ENCODE measurements at regions not wholly inside any gene's neighbourhood (a gene's known extent, or its start where the extent isn't known, plus 50 kb on each side); places are given as distances from the start of the nearest gene placed in this dataset.

DNA sequence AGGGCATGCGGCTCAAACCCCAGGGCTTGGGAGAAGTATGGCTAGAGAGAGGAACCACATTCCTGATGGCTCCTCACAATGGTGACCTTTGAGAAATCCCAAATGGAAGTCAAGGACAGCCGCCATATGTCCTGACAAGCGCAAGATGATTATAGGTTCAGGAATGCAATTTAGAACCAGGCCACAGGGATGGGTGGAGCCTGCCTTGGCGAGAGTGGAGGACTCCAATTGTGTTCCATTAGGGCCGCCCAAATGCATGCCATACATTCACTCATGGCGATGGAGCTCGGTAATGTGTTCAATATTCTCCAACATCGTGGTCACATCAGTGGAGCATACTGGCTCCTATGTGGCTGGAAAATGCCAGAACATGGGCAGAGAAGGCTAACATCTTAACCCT, 662.9 kb upstream of the ID2 start:
- H3K79me2 ChIP-seq (ENCODE audit: insufficient read depth), result no peaks in the 10 kb centered on the region
- no peaks in the 10 kb centered on the region for H4K20me1 ChIP-seq (ENCODE audit: insufficient read depth)
- no peaks in the 10 kb centered on the region for H3K9me3 ChIP-seq (ENCODE audit: low read depth)
- H3K4me1 ChIP-seq (ENCODE audit: insufficient read depth), result peaks cover 5% of the 10 kb centered on the region; the same call in 1 of the 2 replicates
- H3K9ac ChIP-seq, result no peak overlapping the region
- no peak overlapping the region for H3K27ac ChIP-seq
- no peaks in the 10 kb centered on the region for H3K27me3 ChIP-seq (replicated peaks; ENCODE audit: insufficient read depth)
- H3K4me3 ChIP-seq, result no peak overlapping the region
- H3K36me3 ChIP-seq (ENCODE audit: low read depth), result no peaks in the 10 kb centered on the region
- H3F3A ChIP-seq (ENCODE audit: insufficient read depth), result no peaks in the 10 kb centered on the region
- no peaks in the 10 kb centered on the region for H3K9me2 ChIP-seq (ENCODE audit: insufficient read depth)
- no peak overlapping the region for H3K4me2 ChIP-seq (ENCODE audit: unreplicated experiment)
- no peak for TF ChIP-seq EZH2phosphoT487 (IDR thresholded peaks at IDR 0.05; ENCODE audit: insufficient read depth, low read depth)
- no peak for TF ChIP-seq EZH2 (IDR thresholded peaks at IDR 0.05; ENCODE audit: insufficient read depth, poor library complexity, severe bottlenecking)
- in situ Hi-C loops (cut with MboI), result loop anchor here (25.0 kb wide), 1 partner anchor 668 kb away; the partner anchor contains the start of gene ID2
- WGBS, 2 experiments (ENCODE audit: low coverage in 1 of 2, low lambda C conversion rate in 2 of 2, missing lambda C conversion rate in 2 of 2), result 60 to 66% methylated on average over 8 of the region's 8 CpGs
- no peak for DNase-seq
- H2AFZ ChIP-seq, result no peak overlapping the region

DNA sequence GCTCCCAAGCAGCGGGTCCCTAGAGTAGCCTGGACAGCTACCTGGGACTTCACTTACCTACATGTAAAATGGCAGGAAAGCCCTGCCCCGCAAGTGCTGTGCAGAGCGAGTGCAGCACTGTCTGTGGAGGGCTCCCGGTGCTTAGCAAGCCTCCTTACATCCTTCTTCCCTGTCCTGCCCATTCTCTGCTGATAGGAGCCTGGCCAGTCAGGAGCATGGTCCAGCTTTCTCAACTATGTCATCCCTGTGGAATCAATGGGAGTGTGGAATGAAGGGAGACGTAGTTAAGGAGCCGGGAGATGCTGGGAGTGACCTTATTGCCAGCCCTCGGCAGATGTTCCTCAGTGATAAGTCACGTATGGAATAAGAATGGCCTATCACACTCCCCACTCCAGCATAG, 661.9 kb upstream of the ID2 start:
- H3F3A ChIP-seq (ENCODE audit: insufficient read depth), result no peaks in the 10 kb centered on the region
- no peaks in the 10 kb centered on the region for H4K20me1 ChIP-seq (ENCODE audit: insufficient read depth)
- H3K79me2 ChIP-seq (ENCODE audit: insufficient read depth), result no peaks in the 10 kb centered on the region
- no peaks in the 10 kb centered on the region for H3K27me3 ChIP-seq (replicated peaks; ENCODE audit: insufficient read depth)
- H3K4me3 ChIP-seq, result no peak overlapping the region
- no peak overlapping the region for H3K27ac ChIP-seq
- no peak for TF ChIP-seq EZH2 (IDR thresholded peaks at IDR 0.05; ENCODE audit: insufficient read depth, poor library complexity, severe bottlenecking)
- TF ChIP-seq EZH2phosphoT487 (IDR thresholded peaks at IDR 0.05; ENCODE audit: insufficient read depth, low read depth), result no peak
- H3K9me2 ChIP-seq (ENCODE audit: insufficient read depth), result no peaks in the 10 kb centered on the region
- H3K9me3 ChIP-seq (ENCODE audit: low read depth), result no peaks in the 10 kb centered on the region
- H3K9ac ChIP-seq, result no peak overlapping the region
- no peak for DNase-seq
- H2AFZ ChIP-seq, result no peak overlapping the region
- H3K4me2 ChIP-seq (ENCODE audit: unreplicated experiment), result no peak overlapping the region
- no peaks in the 10 kb centered on the region for H3K36me3 ChIP-seq (ENCODE audit: low read depth)
- 90 to 92% methylated on average over 8 of the region's 8 CpGs for WGBS, 2 experiments (ENCODE audit: low coverage in 1 of 2, low lambda C conversion rate in 2 of 2, missing lambda C conversion rate in 2 of 2)
- H3K4me1 ChIP-seq (ENCODE audit: insufficient read depth), result peaks cover 5% of the 10 kb centered on the region; the same call in 1 of the 2 replicates
- in situ Hi-C loops (cut with MboI), result loop anchor here (25.0 kb wide), 1 partner anchor 667 kb away; the partner anchor contains the start of gene ID2

DNA sequence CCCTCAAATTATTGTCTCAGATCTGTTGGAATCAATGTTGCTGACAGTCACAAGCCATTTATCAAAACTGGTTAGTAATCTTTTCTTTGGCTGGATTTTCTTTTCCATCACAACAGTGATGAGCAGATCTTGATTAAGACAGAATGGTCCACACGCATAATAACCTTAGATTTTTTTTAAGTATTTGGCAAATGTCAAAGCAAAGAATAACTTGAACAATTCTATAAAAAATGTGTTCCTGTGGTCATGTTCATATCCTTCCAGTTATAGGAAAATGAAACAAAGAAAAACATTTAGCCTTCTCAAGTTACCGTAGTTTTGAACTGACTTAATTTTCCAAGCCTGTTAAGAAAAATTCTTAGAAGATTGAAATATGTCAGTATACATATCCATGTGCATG, 659.9 kb upstream of the ID2 start:
- no peak overlapping the region for H3K27ac ChIP-seq
- H3K79me2 ChIP-seq (ENCODE audit: insufficient read depth), result no peaks in the 10 kb centered on the region
- H3K9ac ChIP-seq, result no peak overlapping the region
- DNase-seq, result no peak
- H3K9me3 ChIP-seq (ENCODE audit: low read depth), result no peaks in the 10 kb centered on the region
- no peak overlapping the region for H3K4me3 ChIP-seq
- H3K36me3 ChIP-seq (ENCODE audit: low read depth), result no peaks in the 10 kb centered on the region
- no peak for TF ChIP-seq EZH2phosphoT487 (IDR thresholded peaks at IDR 0.05; ENCODE audit: insufficient read depth, low read depth)
- no peak for TF ChIP-seq EZH2 (IDR thresholded peaks at IDR 0.05; ENCODE audit: insufficient read depth, poor library complexity, severe bottlenecking)
- 21 to 28% methylated on average over 2 of the region's 2 CpGs for WGBS, 2 experiments (ENCODE audit: low coverage in 1 of 2, low lambda C conversion rate in 2 of 2, missing lambda C conversion rate in 2 of 2)
- H3K4me2 ChIP-seq (ENCODE audit: unreplicated experiment), result no peak overlapping the region
- H3K4me1 ChIP-seq (ENCODE audit: insufficient read depth), result peaks cover 5% of the 10 kb centered on the region; the same call in 1 of the 2 replicates
- H3K9me2 ChIP-seq (ENCODE audit: insufficient read depth), result no peaks in the 10 kb centered on the region
- no peaks in the 10 kb centered on the region for H4K20me1 ChIP-seq (ENCODE audit: insufficient read depth)
- in situ Hi-C loops (cut with MboI), result loop anchor here (25.0 kb wide), 1 partner anchor 665 kb away; the partner anchor contains the start of gene ID2
- H3K27me3 ChIP-seq (replicated peaks; ENCODE audit: insufficient read depth), result no peaks in the 10 kb centered on the region
- H2AFZ ChIP-seq, result no peak overlapping the region
- H3F3A ChIP-seq (ENCODE audit: insufficient read depth), result no peaks in the 10 kb centered on the region

GRCh38 chr2:8022908-8023640, 658.8 kb upstream of the ID2 start:
- 81 to 85% methylated on average over 9 of the region's 9 CpGs for WGBS, 2 experiments (ENCODE audit: low coverage in 1 of 2, low lambda C conversion rate in 2 of 2, missing lambda C conversion rate in 2 of 2)
- Histone ChIP-seq H3K79me2 (ENCODE audit: insufficient read depth) (no peaks in the 10 kb centered on the region), H3K9me2 (ENCODE audit: insufficient read depth) (no peaks in the 10 kb centered on the region), H2AFZ (no peak overlapping the region), H3K4me1 (ENCODE audit: insufficient read depth) (peaks cover 5% of the 10 kb centered on the region; the same call in 1 of the 2 replicates), H3K27ac (no peak overlapping the region), H3K36me3 (ENCODE audit: low read depth) (no peaks in the 10 kb centered on the region), H3K9me3 (ENCODE audit: low read depth) (no peaks in the 10 kb centered on the region), H4K20me1 (ENCODE audit: insufficient read depth) (no peaks in the 10 kb centered on the region), H3K27me3 (replicated peaks; ENCODE audit: insufficient read depth) (no peaks in the 10 kb centered on the region), H3K4me3 (no peak overlapping the region), H3K9ac (no peak overlapping the region), H3K4me2 (ENCODE audit: unreplicated experiment) (no peak overlapping the region), H3F3A (ENCODE audit: insufficient read depth) (no peaks in the 10 kb centered on the region)
- TF ChIP-seq EZH2phosphoT487 (IDR thresholded peaks at IDR 0.05; ENCODE audit: insufficient read depth, low read depth), result no peak
- no peak for TF ChIP-seq EZH2 (IDR thresholded peaks at IDR 0.05; ENCODE audit: insufficient read depth, poor library complexity, severe bottlenecking)
- in situ Hi-C loops (cut with MboI), result loop anchor here (25.0 kb wide), 1 partner anchor 664 kb away; the partner anchor contains the start of gene ID2
- no peak for DNase-seq

Data from GM23248 (cell line).